ENCODE measurements at regions not wholly inside any gene's neighbourhood (a gene's known extent, or its start where the extent isn't known, plus 50 kb on each side); places are given as distances from the start of the nearest gene placed in this dataset.

- no peak for DNase-seq (ENCODE audit: low read depth in 3 of 3)
These were observed 201.3 kb upstream of the BTBD3 start for GRCh38 chr20:11716239-11716944.

GRCh38 chr20:11716945-11717248 lies 200.8 kb upstream of the BTBD3 start:
- no peak for DNase-seq (ENCODE audit: low read depth in 3 of 3)

- DNase-seq (ENCODE audit: low read depth in 3 of 3) = no peak
These were observed 200.1 kb upstream of the BTBD3 start for GRCh38 chr20:11717562-11717961.

GRCh38 chr20:11718474-11719094 lies 199.1 kb upstream of the BTBD3 start:
- DNase-seq (ENCODE audit: low read depth in 3 of 3) = no peak

- DNase-seq (ENCODE audit: low read depth in 3 of 3) = no peak
These were observed 198.5 kb upstream of the BTBD3 start for GRCh38 chr20:11719153-11719552.

GRCh38 chr20:11721411-11721810 lies 196.3 kb upstream of the BTBD3 start:
- DNase-seq (ENCODE audit: low read depth in 3 of 3) = no peak

- no peak for DNase-seq (ENCODE audit: low read depth in 3 of 3)
These were observed 193.6 kb upstream of the BTBD3 start for GRCh38 chr20:11724097-11724496.

GRCh38 chr20:11726026-11726425 lies 191.7 kb upstream of the BTBD3 start:
- DNase-seq (ENCODE audit: low read depth in 3 of 3) = no peak

GRCh38 chr20:11727708-11728107 lies 190.0 kb upstream of the BTBD3 start:
- no peak for DNase-seq (ENCODE audit: low read depth in 3 of 3)

GRCh38 chr20:11728937-11729336 lies 188.8 kb upstream of the BTBD3 start:
- DNase-seq (ENCODE audit: low read depth in 3 of 3) = no peak

GRCh38 chr20:11729806-11730205 lies 187.9 kb upstream of the BTBD3 start:
- DNase-seq (ENCODE audit: low read depth in 3 of 3) = no peak

GRCh38 chr20:11734431-11734830 lies 183.3 kb upstream of the BTBD3 start:
- DNase-seq (ENCODE audit: low read depth in 3 of 3) = no peak

- no peak for DNase-seq (ENCODE audit: low read depth in 3 of 3)
These were observed 178.8 kb upstream of the BTBD3 start for GRCh38 chr20:11738852-11739251.

GRCh38 chr20:11740975-11741374 lies 176.7 kb upstream of the BTBD3 start:
- no peak for DNase-seq (ENCODE audit: low read depth in 3 of 3)

GRCh38 chr20:11745145-11745544 lies 172.5 kb upstream of the BTBD3 start:
- no peak for DNase-seq (ENCODE audit: low read depth in 3 of 3)

GRCh38 chr20:11748436-11748835 lies 169.3 kb upstream of the BTBD3 start:
- no peak for DNase-seq (ENCODE audit: low read depth in 3 of 3)

GRCh38 chr20:11752336-11752735 lies 165.4 kb upstream of the BTBD3 start:
- no peak for DNase-seq (ENCODE audit: low read depth in 3 of 3)

GRCh38 chr20:11753155-11753554 lies 164.5 kb upstream of the BTBD3 start:
- DNase-seq (ENCODE audit: low read depth in 3 of 3) = no peak

- DNase-seq (ENCODE audit: low read depth in 3 of 3) = no peak
These were observed 163.2 kb upstream of the BTBD3 start for GRCh38 chr20:11754451-11754850.

- no peak for DNase-seq (ENCODE audit: low read depth in 3 of 3)
These were observed 162.4 kb upstream of the BTBD3 start for GRCh38 chr20:11755071-11755841.

- no peak for DNase-seq (ENCODE audit: low read depth in 3 of 3)
These were observed 156.2 kb upstream of the BTBD3 start for GRCh38 chr20:11761497-11761896.

- DNase-seq (ENCODE audit: low read depth in 3 of 3) = no peak
These were observed 150.7 kb upstream of the BTBD3 start for GRCh38 chr20:11766961-11767360.

GRCh38 chr20:11769825-11770224 lies 147.9 kb upstream of the BTBD3 start:
- DNase-seq (ENCODE audit: low read depth in 3 of 3) = no peak

Measured in stimulated activated CD4-positive, alpha-beta T cell treated with anti-CD3 and anti-CD28 coated beads, TNF-alpha, amount 100 ng/mL, for 48 hours (primary cell).